ENCODE measurements at regions not wholly inside any gene's neighbourhood (a gene's known extent, or its start where the extent isn't known, plus 50 kb on each side); places are given as distances from the start of the nearest gene placed in this dataset.

- TF ChIP-seq, protein P1, sequence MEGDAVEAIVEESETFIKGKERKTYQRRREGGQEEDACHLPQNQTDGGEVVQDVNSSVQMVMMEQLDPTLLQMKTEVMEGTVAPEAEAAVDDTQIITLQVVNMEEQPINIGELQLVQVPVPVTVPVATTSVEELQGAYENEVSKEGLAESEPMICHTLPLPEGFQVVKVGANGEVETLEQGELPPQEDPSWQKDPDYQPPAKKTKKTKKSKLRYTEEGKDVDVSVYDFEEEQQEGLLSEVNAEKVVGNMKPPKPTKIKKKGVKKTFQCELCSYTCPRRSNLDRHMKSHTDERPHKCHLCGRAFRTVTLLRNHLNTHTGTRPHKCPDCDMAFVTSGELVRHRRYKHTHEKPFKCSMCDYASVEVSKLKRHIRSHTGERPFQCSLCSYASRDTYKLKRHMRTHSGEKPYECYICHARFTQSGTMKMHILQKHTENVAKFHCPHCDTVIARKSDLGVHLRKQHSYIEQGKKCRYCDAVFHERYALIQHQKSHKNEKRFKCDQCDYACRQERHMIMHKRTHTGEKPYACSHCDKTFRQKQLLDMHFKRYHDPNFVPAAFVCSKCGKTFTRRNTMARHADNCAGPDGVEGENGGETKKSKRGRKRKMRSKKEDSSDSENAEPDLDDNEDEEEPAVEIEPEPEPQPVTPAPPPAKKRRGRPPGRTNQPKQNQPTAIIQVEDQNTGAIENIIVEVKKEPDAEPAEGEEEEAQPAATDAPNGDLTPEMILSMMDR (IDR thresholded peaks at IDR 0.05) = no peak
- Histone ChIP-seq H3K27me3 (no peaks in the 10 kb centered on the region), H3K27ac (no peak overlapping the region), H3K4me1 (peaks cover 0 to 40% (median 21%) of the 10 kb centered on the region in 4 donors), H3K9me3 (no peaks in the 10 kb centered on the region), H3K4me3 (no peak overlapping the region), H3K36me3 (no peaks in the 10 kb centered on the region)
- intact Hi-C loops (cut with DNase I; ENCODE audit: low total_unique reads) = no loop called here
- no peak for DNase-seq
Measured at GRCh38 chr2:18440777-18441176, 119.7 kb downstream of the RDH14 start.

GRCh38 chr2:18440141-18440661 lies 120.3 kb downstream of the RDH14 start:
- H3K27ac ChIP-seq = no peak overlapping the region
- intact Hi-C loops (cut with DNase I; ENCODE audit: low total_unique reads) = no loop called here

GRCh38 chr2:18439716-18440115 lies 120.7 kb downstream of the RDH14 start:
- no peaks in the 10 kb centered on the region for H3K27me3 ChIP-seq
- intact Hi-C loops (cut with DNase I; ENCODE audit: low total_unique reads) = loop anchor here (5.0 to 10.0 kb wide), 3 partner anchors 83 to 1425 kb away; no protein-coding TSS in a partner anchor
- H3K4me1 ChIP-seq = peaks cover 0 to 32% (median 10%) of the 10 kb centered on the region in 4 donors
- H3K4me3 ChIP-seq = no peak overlapping the region
- no peaks in the 10 kb centered on the region for H3K36me3 ChIP-seq
- TF ChIP-seq, protein P1 (IDR thresholded peaks at IDR 0.05) = no peak
- peak overlapping the region in 1 of 2 donors; percentile 12 for H3K27ac ChIP-seq
- no peak for DNase-seq
- H3K9me3 ChIP-seq = no peaks in the 10 kb centered on the region

More at GRCh38 chr2:18440141-18440661, 120.3 kb downstream of the RDH14 start:
- peak in 1 of 2 donors; percentile 35 for DNase-seq
- no peaks in the 10 kb centered on the region for H3K27me3 ChIP-seq
- no peak overlapping the region for H3K4me3 ChIP-seq
- H3K4me1 ChIP-seq = peaks cover 0 to 37% (median 15%) of the 10 kb centered on the region in 4 donors
- H3K36me3 ChIP-seq = no peaks in the 10 kb centered on the region
- TF ChIP-seq, protein P1 (IDR thresholded peaks at IDR 0.05) = no peak
- no peaks in the 10 kb centered on the region for H3K9me3 ChIP-seq

DNA sequence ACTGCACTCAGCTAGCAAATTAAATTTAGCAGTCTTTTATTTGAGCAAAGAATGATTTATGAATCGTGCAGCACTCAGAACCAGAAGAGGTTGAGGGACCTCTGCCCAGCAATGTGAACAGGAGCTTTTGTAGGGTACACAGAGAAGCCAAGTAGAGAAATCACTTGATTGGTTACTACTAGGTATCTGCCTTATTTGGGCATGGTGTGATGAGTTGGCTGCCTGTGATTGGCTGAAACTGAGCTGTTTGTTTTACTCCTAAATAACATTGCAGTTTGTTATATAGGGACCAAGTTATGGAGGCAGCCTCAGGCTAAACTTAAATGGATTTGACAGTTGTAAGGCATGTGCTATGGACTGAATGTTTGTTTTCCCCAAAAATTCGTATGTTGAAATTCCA lies 122.5 kb downstream of the RDH14 start:
- Histone ChIP-seq H3K4me3 (no peak overlapping the region), H3K36me3 (no peaks in the 10 kb centered on the region), H3K27ac (no peak overlapping the region), H3K4me1 (peaks cover 0 to 33% (median 10%) of the 10 kb centered on the region in 4 donors), H3K27me3 (no peaks in the 10 kb centered on the region), H3K9me3 (no peaks in the 10 kb centered on the region)
- intact Hi-C loops (cut with DNase I; ENCODE audit: low total_unique reads) = loop anchor here (5.0 to 10.0 kb wide), 3 partner anchors 84 to 1427 kb away; no protein-coding TSS in a partner anchor
- TF ChIP-seq, protein P1 (IDR thresholded peaks at IDR 0.05) = no peak
- no peak for DNase-seq

GRCh38 chr2:18436503-18437005 lies 123.9 kb downstream of the RDH14 start:
- TF ChIP-seq, protein P1 (IDR thresholded peaks at IDR 0.05) = no peak
- H3K4me3 ChIP-seq = no peak overlapping the region
- no peak for DNase-seq
- intact Hi-C loops (cut with DNase I; ENCODE audit: low total_unique reads) = loop anchor here (5.0 to 10.0 kb wide), 3 partner anchors 86 to 1428 kb away; no protein-coding TSS in a partner anchor
- H3K4me1 ChIP-seq = peaks cover 0 to 34% (median 10%) of the 10 kb centered on the region in 4 donors
- H3K36me3 ChIP-seq = no peaks in the 10 kb centered on the region
- H3K27me3 ChIP-seq = no peaks in the 10 kb centered on the region
- peak overlapping the region; percentile 16 to 63 for H3K27ac ChIP-seq
- H3K9me3 ChIP-seq = no peaks in the 10 kb centered on the region
